ENCODE measurements at regions not wholly inside any gene's neighbourhood (a gene's known extent, or its start where the extent isn't known, plus 50 kb on each side); places are given as distances from the start of the nearest gene placed in this dataset.

- H3K36me3 ChIP-seq (ENCODE audit: control insufficient read depth, insufficient read depth, low read length): no peaks in the 10 kb centered on the region
Measured at GRCh38 chr14:36441283-36441682, 78.7 kb downstream of the NKX2-1 start.

GRCh38 chr14:36439766-36440165, 80.3 kb downstream of the NKX2-1 start:
- Histone ChIP-seq H3K9me3 (ENCODE audit: control insufficient read depth, insufficient read depth, low read length) (no peaks in the 10 kb centered on the region), H3K4me1 (ENCODE audit: control insufficient read depth, insufficient read depth, low read length) (no peaks in the 10 kb centered on the region), H3K4me3 (ENCODE audit: low read depth, low read length) (no peak overlapping the region), H3K27ac (ENCODE audit: low read depth, low read length) (no peak overlapping the region), H3K27me3 (ENCODE audit: control insufficient read depth, insufficient read depth, low read length) (peaks cover 84% of the 10 kb centered on the region), H3K36me3 (ENCODE audit: control insufficient read depth, insufficient read depth, low read length) (no peaks in the 10 kb centered on the region)
- 16% methylated on average over 2 of the region's 4 CpGs for WGBS (ENCODE audit: insufficient coverage)
- DNase-seq (ENCODE audit: low read depth in 4 of 6, low spot score in 6 of 6): peak in 1 of 6 donors; percentile 47

More at GRCh38 chr14:36441283-36441682, 78.7 kb downstream of the NKX2-1 start:
- Histone ChIP-seq H3K4me3 (ENCODE audit: low read depth, low read length) (no peak overlapping the region), H3K27me3 (ENCODE audit: control insufficient read depth, insufficient read depth, low read length) (peaks cover 86% of the 10 kb centered on the region), H3K9me3 (ENCODE audit: control insufficient read depth, insufficient read depth, low read length) (no peaks in the 10 kb centered on the region), H3K4me1 (ENCODE audit: control insufficient read depth, insufficient read depth, low read length) (no peaks in the 10 kb centered on the region), H3K27ac (ENCODE audit: low read depth, low read length) (no peak overlapping the region)
- DNase-seq (ENCODE audit: low read depth in 4 of 6, low spot score in 6 of 6): no peak

GRCh38 chr14:36438883-36439282, 81.1 kb downstream of the NKX2-1 start:
- Histone ChIP-seq H3K4me3 (ENCODE audit: low read depth, low read length) (no peak overlapping the region), H3K4me1 (ENCODE audit: control insufficient read depth, insufficient read depth, low read length) (no peaks in the 10 kb centered on the region), H3K27ac (ENCODE audit: low read depth, low read length) (no peak overlapping the region), H3K9me3 (ENCODE audit: control insufficient read depth, insufficient read depth, low read length) (no peaks in the 10 kb centered on the region), H3K36me3 (ENCODE audit: control insufficient read depth, insufficient read depth, low read length) (no peaks in the 10 kb centered on the region), H3K27me3 (ENCODE audit: control insufficient read depth, insufficient read depth, low read length) (peaks cover 82% of the 10 kb centered on the region)
- no CpG with 5 or more reads among the region's 4 CpGs for WGBS (ENCODE audit: insufficient coverage)
- no peak for DNase-seq (ENCODE audit: low read depth in 4 of 6, low spot score in 6 of 6)

- WGBS (ENCODE audit: insufficient coverage): 94% methylated on average over 2 of the region's 5 CpGs
- peaks cover 44% of the 10 kb centered on the region for H3K27me3 ChIP-seq (ENCODE audit: control insufficient read depth, insufficient read depth, low read length)
- H3K27ac ChIP-seq (ENCODE audit: low read depth, low read length): no peak overlapping the region
- no peak overlapping the region for H3K4me3 ChIP-seq (ENCODE audit: low read depth, low read length)
- H3K9me3 ChIP-seq (ENCODE audit: control insufficient read depth, insufficient read depth, low read length): no peaks in the 10 kb centered on the region
- no peaks in the 10 kb centered on the region for H3K4me1 ChIP-seq (ENCODE audit: control insufficient read depth, insufficient read depth, low read length)
- no peak for DNase-seq (ENCODE audit: low read depth in 4 of 6, low spot score in 6 of 6)
- H3K36me3 ChIP-seq (ENCODE audit: control insufficient read depth, insufficient read depth, low read length): no peaks in the 10 kb centered on the region
Measured at GRCh38 chr14:36430662-36431084, 89.4 kb downstream of the NKX2-1 start.

- Histone ChIP-seq H3K36me3 (ENCODE audit: control insufficient read depth, insufficient read depth, low read length) (no peaks in the 10 kb centered on the region), H3K27me3 (ENCODE audit: control insufficient read depth, insufficient read depth, low read length) (peaks cover 39% of the 10 kb centered on the region)
- 44% methylated on average over 4 of the region's 4 CpGs for WGBS (ENCODE audit: insufficient coverage)
Measured at GRCh38 chr14:36430169-36430568, 89.9 kb downstream of the NKX2-1 start.

GRCh38 chr14:36429692-36430091, 90.3 kb downstream of the NKX2-1 start:
- H3K27me3 ChIP-seq (ENCODE audit: control insufficient read depth, insufficient read depth, low read length): peaks cover 39% of the 10 kb centered on the region
- H3K36me3 ChIP-seq (ENCODE audit: control insufficient read depth, insufficient read depth, low read length): no peaks in the 10 kb centered on the region
- no peak for DNase-seq (ENCODE audit: low read depth in 4 of 6, low spot score in 6 of 6)
- no peak overlapping the region for H3K27ac ChIP-seq (ENCODE audit: low read depth, low read length)
- whole genome bisulfite sequencing (ENCODE audit: insufficient coverage): no CpG with 5 or more reads among the region's 2 CpGs
- no peaks in the 10 kb centered on the region for H3K4me1 ChIP-seq (ENCODE audit: control insufficient read depth, insufficient read depth, low read length)
- H3K4me3 ChIP-seq (ENCODE audit: low read depth, low read length): no peak overlapping the region
- no peaks in the 10 kb centered on the region for H3K9me3 ChIP-seq (ENCODE audit: control insufficient read depth, insufficient read depth, low read length)

More at GRCh38 chr14:36430169-36430568, 89.9 kb downstream of the NKX2-1 start:
- Histone ChIP-seq H3K9me3 (ENCODE audit: control insufficient read depth, insufficient read depth, low read length) (no peaks in the 10 kb centered on the region), H3K4me3 (ENCODE audit: low read depth, low read length) (no peak overlapping the region), H3K27ac (ENCODE audit: low read depth, low read length) (no peak overlapping the region), H3K4me1 (ENCODE audit: control insufficient read depth, insufficient read depth, low read length) (no peaks in the 10 kb centered on the region)
- no peak for DNase-seq (ENCODE audit: low read depth in 4 of 6, low spot score in 6 of 6)

GRCh38 chr14:36428350-36428749, 91.7 kb downstream of the NKX2-1 start:
- WGBS (ENCODE audit: insufficient coverage): 70% methylated on average over 3 of the region's 6 CpGs
- H3K27ac ChIP-seq (ENCODE audit: low read depth, low read length): no peak overlapping the region
- no peak overlapping the region for H3K4me3 ChIP-seq (ENCODE audit: low read depth, low read length)
- no peaks in the 10 kb centered on the region for H3K9me3 ChIP-seq (ENCODE audit: control insufficient read depth, insufficient read depth, low read length)
- H3K27me3 ChIP-seq (ENCODE audit: control insufficient read depth, insufficient read depth, low read length): peaks cover 30% of the 10 kb centered on the region
- no peaks in the 10 kb centered on the region for H3K36me3 ChIP-seq (ENCODE audit: control insufficient read depth, insufficient read depth, low read length)
- no peak for DNase-seq (ENCODE audit: low read depth in 4 of 6, low spot score in 6 of 6)
- no peaks in the 10 kb centered on the region for H3K4me1 ChIP-seq (ENCODE audit: control insufficient read depth, insufficient read depth, low read length)

- WGBS (ENCODE audit: insufficient coverage): no CpG with 5 or more reads among the region's 1 CpG
- DNase-seq (ENCODE audit: low read depth in 4 of 6, low spot score in 6 of 6): no peak
- H3K4me3 ChIP-seq (ENCODE audit: low read depth, low read length): no peak overlapping the region
- peaks cover 30% of the 10 kb centered on the region for H3K27me3 ChIP-seq (ENCODE audit: control insufficient read depth, insufficient read depth, low read length)
- H3K9me3 ChIP-seq (ENCODE audit: control insufficient read depth, insufficient read depth, low read length): no peaks in the 10 kb centered on the region
- H3K36me3 ChIP-seq (ENCODE audit: control insufficient read depth, insufficient read depth, low read length): no peaks in the 10 kb centered on the region
- H3K4me1 ChIP-seq (ENCODE audit: control insufficient read depth, insufficient read depth, low read length): no peaks in the 10 kb centered on the region
- no peak overlapping the region for H3K27ac ChIP-seq (ENCODE audit: low read depth, low read length)
Measured at GRCh38 chr14:36426836-36427235, 93.2 kb downstream of the NKX2-1 start.

GRCh38 chr14:36426113-36426512, 93.9 kb downstream of the NKX2-1 start:
- H3K4me3 ChIP-seq (ENCODE audit: low read depth, low read length): no peak overlapping the region
- H3K9me3 ChIP-seq (ENCODE audit: control insufficient read depth, insufficient read depth, low read length): no peaks in the 10 kb centered on the region
- no peaks in the 10 kb centered on the region for H3K36me3 ChIP-seq (ENCODE audit: control insufficient read depth, insufficient read depth, low read length)
- no peaks in the 10 kb centered on the region for H3K4me1 ChIP-seq (ENCODE audit: control insufficient read depth, insufficient read depth, low read length)
- no peak for DNase-seq (ENCODE audit: low read depth in 4 of 6, low spot score in 6 of 6)
- peaks cover 33% of the 10 kb centered on the region for H3K27me3 ChIP-seq (ENCODE audit: control insufficient read depth, insufficient read depth, low read length)
- H3K27ac ChIP-seq (ENCODE audit: low read depth, low read length): no peak overlapping the region

GRCh38 chr14:36424478-36425102, 95.4 kb downstream of the NKX2-1 start:
- WGBS (ENCODE audit: insufficient coverage): 30% methylated on average over 2 of the region's 3 CpGs
- Histone ChIP-seq H3K36me3 (ENCODE audit: control insufficient read depth, insufficient read depth, low read length) (no peaks in the 10 kb centered on the region), H3K4me1 (ENCODE audit: control insufficient read depth, insufficient read depth, low read length) (no peaks in the 10 kb centered on the region), H3K9me3 (ENCODE audit: control insufficient read depth, insufficient read depth, low read length) (no peaks in the 10 kb centered on the region), H3K27me3 (ENCODE audit: control insufficient read depth, insufficient read depth, low read length) (peaks cover 28% of the 10 kb centered on the region), H3K4me3 (ENCODE audit: low read depth, low read length) (no peak overlapping the region), H3K27ac (ENCODE audit: low read depth, low read length) (no peak overlapping the region)
- DNase-seq (ENCODE audit: low read depth in 4 of 6, low spot score in 6 of 6): peak in 2 of 6 donors; percentile 30 to 37
